Activated T-cell treated with anti-CD3 and anti-CD28 coated beads for 4 hours (primary cell): ENCODE measurements at regions not wholly inside any gene's neighbourhood (a gene's known extent, or its start where the extent isn't known, plus 50 kb on each side); places are given as distances from the start of the nearest gene placed in this dataset.

Experiments used
- DNase-seq: peaks from one replicate; pipeline ENCODE4 v3.0.0-alpha.2; 2020

- DNase-seq: no peak
Observed at GRCh38 chr3:67863869-67864268, 209.5 kb upstream of the SUCLG2 start.

GRCh38 chr3:67860429-67860828, 206.0 kb upstream of the SUCLG2 start:
- no peak for DNase-seq

GRCh38 chr3:67858492-67858891, 204.1 kb upstream of the SUCLG2 start:
- no peak for DNase-seq

GRCh38 chr3:67856718-67857117, 202.3 kb upstream of the SUCLG2 start:
- DNase-seq: no peak

DNA sequence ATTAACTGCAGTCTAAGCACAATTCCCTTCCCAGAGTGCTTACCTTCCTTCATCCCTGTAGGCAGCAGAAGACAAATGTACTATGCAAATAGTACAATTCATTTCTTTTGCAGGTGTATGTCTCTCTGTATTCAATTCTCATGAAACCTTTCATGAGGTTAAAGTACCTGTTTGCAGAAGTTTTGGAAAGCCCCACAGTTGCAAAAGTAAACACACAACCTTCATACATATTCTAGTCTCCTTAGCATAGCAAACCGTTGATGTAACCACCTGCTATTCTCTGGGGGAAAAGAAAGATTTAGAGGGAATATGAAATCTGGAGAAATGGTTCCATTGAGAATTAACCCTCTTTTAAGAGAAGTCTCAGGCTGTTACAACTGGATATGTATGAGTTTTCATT, 200.3 kb upstream of the SUCLG2 start:
- DNase-seq: no peak

DNA sequence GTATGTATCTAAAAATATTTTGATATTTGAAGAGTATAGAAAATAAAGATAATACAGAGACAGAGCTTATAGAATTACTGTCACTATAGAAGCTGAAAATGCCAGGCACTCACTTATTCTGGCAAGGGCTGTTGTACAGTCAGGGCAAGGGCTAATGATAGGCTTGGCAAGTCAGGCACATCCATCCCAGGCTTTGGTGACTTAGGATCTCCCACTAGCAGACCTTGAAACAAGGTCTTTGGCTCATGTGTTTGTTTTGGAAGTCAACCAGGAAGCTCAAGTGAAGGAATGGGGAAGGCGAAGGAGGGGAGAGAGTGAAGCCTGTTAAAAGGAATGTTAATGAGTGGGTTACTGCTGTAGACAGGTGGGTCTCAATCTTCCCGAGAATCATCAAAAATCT, 199.1 kb upstream of the SUCLG2 start:
- no peak for DNase-seq

DNA sequence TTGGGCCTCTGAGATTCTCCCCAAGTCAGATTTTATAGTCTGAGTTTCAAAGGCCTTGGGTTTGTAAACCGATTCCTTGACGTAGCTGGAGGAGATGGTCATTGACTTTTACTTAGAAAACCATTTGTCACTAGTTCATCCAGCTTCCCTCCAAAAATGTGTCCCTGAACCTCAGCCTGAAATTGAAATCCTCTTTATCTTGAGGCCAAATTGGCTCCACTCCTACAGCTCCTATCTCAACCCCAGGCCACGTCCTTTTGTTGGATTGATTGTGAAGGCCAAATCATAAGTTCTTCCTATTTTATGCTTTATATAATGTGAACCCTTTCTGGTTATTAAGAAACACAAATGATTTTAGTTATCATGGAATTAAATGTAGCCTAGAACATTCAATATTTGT, 193.9 kb upstream of the SUCLG2 start:
- DNase-seq: no peak

DNA sequence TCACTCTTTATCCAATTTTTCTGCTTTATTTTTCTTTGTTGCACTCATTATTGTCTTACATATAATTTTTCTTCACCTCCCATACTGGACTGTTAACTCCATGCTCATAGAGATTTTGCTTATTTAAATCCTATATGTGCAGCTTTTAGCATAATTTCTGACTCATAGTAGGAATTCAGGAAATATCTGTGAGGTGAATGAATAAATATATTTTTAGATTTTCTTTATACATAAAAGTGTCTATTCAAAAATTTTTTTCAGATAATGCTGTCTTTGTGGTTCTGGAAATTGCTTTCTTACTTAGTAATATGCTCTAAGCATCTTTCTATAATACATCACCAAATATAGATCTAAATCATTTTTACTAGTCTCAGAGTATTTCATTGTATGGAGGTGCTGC, 191.8 kb upstream of the SUCLG2 start:
- no peak for DNase-seq

DNA sequence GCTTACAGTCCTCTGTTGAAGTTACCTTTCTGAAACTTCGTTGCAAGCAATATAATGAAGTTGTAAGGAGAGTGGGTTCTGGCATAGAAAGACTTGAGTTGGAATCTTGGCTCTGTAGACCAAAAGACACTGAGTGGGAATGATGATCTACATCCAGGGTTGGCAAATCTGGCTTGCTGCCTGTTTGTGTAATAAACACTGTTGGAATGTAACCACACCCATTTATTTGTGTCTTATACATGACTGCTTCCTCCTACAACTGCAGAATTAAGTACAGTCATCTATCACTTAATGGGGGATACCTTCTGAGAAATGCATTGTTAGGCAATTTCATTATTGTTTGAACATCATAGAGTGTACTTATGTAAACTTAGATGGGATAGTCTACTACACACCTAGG, 178.4 kb upstream of the SUCLG2 start:
- no peak for DNase-seq

- DNase-seq: no peak
Observed at GRCh38 chr3:67831262-67831661, 176.8 kb upstream of the SUCLG2 start.

DNA sequence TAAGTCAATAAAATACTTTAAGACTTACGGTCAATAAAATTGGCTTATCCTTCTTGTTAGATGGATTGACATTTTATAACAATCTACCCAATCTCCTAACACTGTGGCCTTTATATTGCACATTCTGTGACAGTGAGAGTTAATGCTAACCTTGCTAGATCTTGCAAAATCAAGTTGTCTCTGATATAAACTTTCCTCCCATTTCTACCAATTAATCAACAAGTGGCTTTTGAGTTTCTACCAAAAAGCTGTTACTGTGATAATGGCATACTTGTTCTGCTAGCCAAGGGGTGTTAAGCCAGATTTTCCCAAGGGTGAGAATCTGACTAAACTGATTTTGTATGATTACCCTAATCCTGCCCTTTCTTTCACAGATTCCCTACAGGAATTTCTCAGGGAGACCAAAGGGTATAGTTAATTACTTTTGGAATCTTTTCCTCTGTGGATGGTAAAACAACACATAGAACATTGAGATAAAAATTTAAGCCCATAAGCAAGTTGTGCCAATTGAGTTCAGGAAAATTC, 174.1 kb upstream of the SUCLG2 start:
- DNase-seq: no peak

GRCh38 chr3:67821135-67821534, 166.7 kb upstream of the SUCLG2 start:
- DNase-seq: no peak

- no peak for DNase-seq
Observed at GRCh38 chr3:67819447-67819846, 165.0 kb upstream of the SUCLG2 start.

- DNase-seq: no peak
Observed at GRCh38 chr3:67809370-67809935, 155.0 kb upstream of the SUCLG2 start.

- DNase-seq: no peak
Observed at GRCh38 chr3:67808906-67809305, 154.5 kb upstream of the SUCLG2 start.

DNA sequence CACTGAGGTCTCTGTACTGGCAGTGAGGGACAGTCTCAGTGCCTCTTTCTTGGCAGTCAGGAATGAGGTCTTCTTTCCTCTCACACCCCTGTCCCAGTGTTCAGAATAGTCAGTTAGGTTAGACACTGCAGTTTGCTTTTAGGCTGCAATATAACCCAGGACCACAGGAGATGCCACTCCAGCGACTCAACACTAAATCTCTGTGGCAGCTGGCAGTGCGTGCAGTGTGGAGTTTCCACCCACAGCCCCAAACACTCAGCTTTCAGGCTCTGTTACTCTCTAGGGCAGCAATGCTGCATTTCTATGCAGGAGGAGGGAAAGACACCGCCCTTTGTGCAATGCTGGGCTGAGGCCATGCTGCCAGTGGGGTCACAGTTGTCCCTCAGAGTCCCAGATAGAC, 150.2 kb upstream of the SUCLG2 start:
- no peak for DNase-seq

- no peak for DNase-seq
Observed at GRCh38 chr3:67804089-67804488, 149.7 kb upstream of the SUCLG2 start.

- DNase-seq: no peak
Observed at GRCh38 chr3:67798412-67798811, 144.0 kb upstream of the SUCLG2 start.

- no peak for DNase-seq
Observed at GRCh38 chr3:67791620-67792019, 137.2 kb upstream of the SUCLG2 start.

GRCh38 chr3:67790043-67790442, 135.6 kb upstream of the SUCLG2 start:
- peak; percentile 53 for DNase-seq

DNA sequence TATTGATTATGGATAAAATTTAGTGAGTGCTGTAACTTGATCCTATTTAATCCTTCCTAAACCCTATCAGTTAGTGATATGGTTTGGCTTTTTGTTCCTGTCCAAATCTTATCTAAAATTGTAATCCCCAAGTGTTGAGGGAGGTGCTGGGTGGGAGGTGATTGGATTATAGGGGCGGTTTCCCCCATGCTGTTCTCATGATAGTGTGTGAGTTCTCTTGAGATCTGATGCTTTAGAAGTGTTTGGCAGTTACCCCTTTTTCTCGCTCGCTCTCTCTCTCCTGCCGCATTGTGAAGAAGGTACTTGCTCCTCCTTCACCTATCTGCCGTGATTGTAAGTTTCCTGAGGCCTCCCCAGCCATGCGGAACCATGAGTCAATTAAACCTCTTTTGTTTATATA, 134.0 kb upstream of the SUCLG2 start:
- no peak for DNase-seq

GRCh38 chr3:67783281-67784250, 129.2 kb upstream of the SUCLG2 start:
- no peak for DNase-seq

GRCh38 chr3:67781871-67782270, 127.5 kb upstream of the SUCLG2 start:
- DNase-seq: no peak

GRCh38 chr3:67781218-67781617, 126.8 kb upstream of the SUCLG2 start:
- DNase-seq: no peak
